Fibroblast of pulmonary artery (primary cell): ENCODE measurements at regions not wholly inside any gene's neighbourhood (a gene's known extent, or its start where the extent isn't known, plus 50 kb on each side); places are given as distances from the start of the nearest gene placed in this dataset.

Experiments
- DNase-seq: peaks from one replicate; pipeline ENCODE4 v3.0.0-alpha.2; 2010; ENCODE audit warnings: low read depth
- H3K4me3 ChIP-seq: replicated peaks from 2 replicates; pipeline ENCODE4 v1.5.1; 2011; ENCODE audit warnings: low read depth, mild to moderate bottlenecking, control low read depth, low read length, moderate library complexity
- CTCF ChIP-seq: IDR thresholded peaks from 2 replicates; pipeline ENCODE4 v1.5.1; 2011; ENCODE audit warnings: mild to moderate bottlenecking, control low read depth, low read length, inconsistent platforms; ENCODE audit errors: missing control alignments

- no peak overlapping the region for H3K4me3 ChIP-seq
- TF ChIP-seq CTCF = no peak
- peak; percentile 24 for DNase-seq
Measured at GRCh38 chr14:42140831-42141279, 534.2 kb downstream of the LRFN5 start.

GRCh38 chr14:42140001-42140400 is 533.3 kb downstream of the LRFN5 start:
- TF ChIP-seq CTCF = no peak
- DNase-seq = no peak
- H3K4me3 ChIP-seq = no peak overlapping the region

GRCh38 chr14:42138406-42138805 is 531.7 kb downstream of the LRFN5 start:
- no peak for TF ChIP-seq CTCF

GRCh38 chr14:42130815-42131214 is 524.1 kb downstream of the LRFN5 start:
- TF ChIP-seq CTCF = no peak
- no peak overlapping the region for H3K4me3 ChIP-seq
- no peak for DNase-seq

More at GRCh38 chr14:42138406-42138805, 531.7 kb downstream of the LRFN5 start:
- DNase-seq = no peak
- H3K4me3 ChIP-seq = no peak overlapping the region

GRCh38 chr14:42123526-42123925 is 516.9 kb downstream of the LRFN5 start:
- H3K4me3 ChIP-seq = no peak overlapping the region
- no peak for TF ChIP-seq CTCF
- no peak for DNase-seq

GRCh38 chr14:42113358-42114069 is 506.8 kb downstream of the LRFN5 start:
- no peak for DNase-seq
- no peak overlapping the region for H3K4me3 ChIP-seq
- TF ChIP-seq CTCF = no peak

GRCh38 chr14:42112108-42112507 is 505.4 kb downstream of the LRFN5 start:
- TF ChIP-seq CTCF = no peak
- DNase-seq = peak; percentile 24
- no peak overlapping the region for H3K4me3 ChIP-seq
